ENCODE measurements at regions not wholly inside any gene's neighbourhood (a gene's known extent, or its start where the extent isn't known, plus 50 kb on each side); places are given as distances from the start of the nearest gene placed in this dataset.

GRCh38 chr13:74530011-74530410 lies 395.8 kb upstream of the KLF12 start:
- no peaks in the 10 kb centered on the region for H3K9me1 ChIP-seq (ENCODE audit: control insufficient read depth, extremely low read depth, insufficient read depth, low read length)
- H3K9me3 ChIP-seq (ENCODE audit: control insufficient read depth, low read depth, low read length): no peaks in the 10 kb centered on the region
- no peaks in the 10 kb centered on the region for H3K79me2 ChIP-seq (ENCODE audit: control insufficient read depth, insufficient read depth, low read length)
- H3K27ac ChIP-seq (ENCODE audit: control insufficient read depth, insufficient read depth, low read length): no peak overlapping the region
- H3K27me3 ChIP-seq (ENCODE audit: control insufficient read depth, extremely low read depth, insufficient read depth, low read length): no peaks in the 10 kb centered on the region
- H3K9ac ChIP-seq (ENCODE audit: control insufficient read depth, extremely low read depth, insufficient read depth, low read length): no peak overlapping the region
- no peaks in the 10 kb centered on the region for H4K20me1 ChIP-seq (ENCODE audit: control insufficient read depth, extremely low read depth, insufficient read depth, low read length)
- FAIRE-seq (no peak), DNase-seq (ENCODE audit: low read depth, low spot score) (no peak)
- H3K4me3 ChIP-seq (ENCODE audit: control insufficient read depth in 2 of 3, extremely low read depth in 1 of 3, insufficient read depth in 2 of 3, low read depth in 1 of 3, low read length in 3 of 3): no peak overlapping the region
- H2AFZ ChIP-seq (ENCODE audit: control insufficient read depth, low read length): no peak overlapping the region
- dilution Hi-C loops (cut with MboI; ENCODE audit: extremely low pct_ligation_motif_present, low sequenced_read_pairs): no loop called here
- no peak for TF ChIP-seq CTCF (optimal IDR thresholded peaks at IDR 0.05 in 1 of 3, IDR thresholded peaks at IDR 0.05 in 1 of 3, conservative IDR thresholded peaks at IDR 0.05 in 1 of 3; ENCODE audit: extremely low read depth in 1 of 3, insufficient read depth in 2 of 3, low read length in 3 of 3)
- no peak for TF ChIP-seq EZH2 (IDR thresholded peaks at IDR 0.05; ENCODE audit: low read length)
- H3K4me2 ChIP-seq (ENCODE audit: control insufficient read depth, extremely low read depth, insufficient read depth, low read depth, low read length): no peak overlapping the region
- no peaks in the 10 kb centered on the region for H3K36me3 ChIP-seq (ENCODE audit: control insufficient read depth in 2 of 2, extremely low read depth in 1 of 2, insufficient read depth in 2 of 2, low read length in 2 of 2)
- H3K4me1 ChIP-seq (ENCODE audit: control insufficient read depth, extremely low read depth, insufficient read depth, low read length): no peaks in the 10 kb centered on the region

GRCh38 chr13:74528734-74529513 lies 394.7 kb upstream of the KLF12 start:
- DNase-seq (ENCODE audit: low read depth, low spot score) (no peak), FAIRE-seq (no peak)
- dilution Hi-C loops (cut with MboI; ENCODE audit: extremely low pct_ligation_motif_present, low sequenced_read_pairs): no loop called here
- Histone ChIP-seq H2AFZ (ENCODE audit: control insufficient read depth, low read length) (no peak overlapping the region), H3K36me3 (ENCODE audit: control insufficient read depth in 2 of 2, extremely low read depth in 1 of 2, insufficient read depth in 2 of 2, low read length in 2 of 2) (no peaks in the 10 kb centered on the region), H3K4me2 (ENCODE audit: control insufficient read depth, extremely low read depth, insufficient read depth, low read depth, low read length) (no peak overlapping the region), H3K27me3 (ENCODE audit: control insufficient read depth, extremely low read depth, insufficient read depth, low read length) (no peaks in the 10 kb centered on the region), H3K9ac (ENCODE audit: control insufficient read depth, extremely low read depth, insufficient read depth, low read length) (no peak overlapping the region), H3K4me1 (ENCODE audit: control insufficient read depth, extremely low read depth, insufficient read depth, low read length) (no peaks in the 10 kb centered on the region), H3K9me3 (ENCODE audit: control insufficient read depth, low read depth, low read length) (no peaks in the 10 kb centered on the region), H3K9me1 (ENCODE audit: control insufficient read depth, extremely low read depth, insufficient read depth, low read length) (no peaks in the 10 kb centered on the region), H3K79me2 (ENCODE audit: control insufficient read depth, insufficient read depth, low read length) (no peaks in the 10 kb centered on the region), H3K27ac (ENCODE audit: control insufficient read depth, insufficient read depth, low read length) (no peak overlapping the region), H3K4me3 (ENCODE audit: control insufficient read depth in 2 of 3, extremely low read depth in 1 of 3, insufficient read depth in 2 of 3, low read depth in 1 of 3, low read length in 3 of 3) (no peak overlapping the region), H4K20me1 (ENCODE audit: control insufficient read depth, extremely low read depth, insufficient read depth, low read length) (no peaks in the 10 kb centered on the region)
- TF ChIP-seq EZH2 (IDR thresholded peaks at IDR 0.05; ENCODE audit: low read length): no peak
- no peak for TF ChIP-seq CTCF (optimal IDR thresholded peaks at IDR 0.05 in 1 of 3, IDR thresholded peaks at IDR 0.05 in 1 of 3, conservative IDR thresholded peaks at IDR 0.05 in 1 of 3; ENCODE audit: extremely low read depth in 1 of 3, insufficient read depth in 2 of 3, low read length in 3 of 3)
